Activated naive CD8-positive, alpha-beta T cell treated with anti-CD3 and anti-CD28 coated beads, Interleukin-2, amount 10 ng/mL, durations not matched to agents 7 days and 5 days (primary cell): ENCODE measurements at regions not wholly inside any gene's neighbourhood (a gene's known extent, or its start where the extent isn't known, plus 50 kb on each side); places are given as distances from the start of the nearest gene placed in this dataset.
"Not testable (repeated sequence)": the region's sequence is repeated elsewhere in the genome, so short reads cannot be mapped to it uniquely, and the experiment has no call there.

Experiments
- ATAC-seq: fragments of 150-1000 bp; cut with Tn5 transposase; one replicate; pipeline ENCODE4 v1.10.0; 2021; ENCODE audit warnings: low read depth, moderate library complexity
- POLR2A ChIA-PET: fragments of 350-600 bp; sonication (Branson Sonifier 250); formaldehyde crosslinking; loops from one replicate; lab custom pipeline; 2021; ENCODE audit warnings: antibody characterized with exemption; lab: Charles Lee
- DNase-seq: peaks from one replicate; pipeline ENCODE4 v3.0.0; 2021
- H3K27ac Mint-ChIP-seq: one replicate; pipeline ENCODE4 v1.8.0; 2022; ENCODE audit warnings: mild to moderate bottlenecking, mixed read lengths
- H3K27me3 Mint-ChIP-seq: one replicate; pipeline ENCODE4 v1.8.0; 2022; ENCODE audit warnings: mild to moderate bottlenecking, moderate library complexity, mixed read lengths
- H3K36me3 Mint-ChIP-seq: one replicate; pipeline ENCODE4 v1.8.0; 2021; ENCODE audit warnings: mild to moderate bottlenecking, mixed read lengths
- H3K4me1 Mint-ChIP-seq: one replicate; pipeline ENCODE4 v1.8.0; 2021; ENCODE audit warnings: mixed read lengths
- H3K4me3 Mint-ChIP-seq: one replicate; pipeline ENCODE4 v1.8.0; 2022; ENCODE audit warnings: mild to moderate bottlenecking, moderate library complexity, mixed read lengths
- H3K9me3 Mint-ChIP-seq: one replicate; pipeline ENCODE4 v1.8.0; 2021; ENCODE audit warnings: mixed read lengths

DNA sequence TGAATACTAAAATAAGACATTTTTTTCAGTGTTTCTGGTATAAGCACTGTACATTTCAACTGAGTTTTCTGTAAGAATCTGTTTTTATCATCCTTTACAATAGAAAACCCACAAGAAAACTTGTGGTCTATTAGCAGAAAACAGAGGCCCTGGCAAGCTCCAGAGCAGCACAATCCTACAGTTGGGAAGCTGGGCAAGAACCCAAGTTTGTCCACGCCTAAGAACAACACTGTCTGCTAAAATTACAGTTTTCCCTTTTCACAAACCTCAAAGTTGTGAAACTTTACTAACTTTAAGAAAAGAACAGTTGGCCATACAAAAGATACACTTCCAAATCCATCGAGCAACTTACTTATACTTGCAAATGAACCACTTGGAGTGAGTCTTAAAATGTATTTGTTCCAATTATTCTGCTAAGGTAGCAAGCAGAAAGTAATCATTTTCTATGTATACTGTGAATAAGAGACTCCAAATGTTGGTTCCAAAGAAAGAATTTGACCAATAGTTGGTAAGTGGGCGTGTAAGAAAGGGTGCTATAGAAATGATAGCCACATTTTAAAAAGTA, 982.0 kb upstream of the ARRDC3 start:
- DNase-seq (no peak), ATAC-seq (no peak)
- H3K27me3 Mint-ChIP-seq: no peaks in the 10 kb centered on the region
- H3K4me3 Mint-ChIP-seq: no peak overlapping the region
- POLR2A ChIA-PET: no interaction called here
- H3K4me1 Mint-ChIP-seq: no peaks in the 10 kb centered on the region
- H3K9me3 Mint-ChIP-seq: no peaks in the 10 kb centered on the region
- no peaks in the 10 kb centered on the region for H3K36me3 Mint-ChIP-seq
- no peak overlapping the region for H3K27ac Mint-ChIP-seq

DNA sequence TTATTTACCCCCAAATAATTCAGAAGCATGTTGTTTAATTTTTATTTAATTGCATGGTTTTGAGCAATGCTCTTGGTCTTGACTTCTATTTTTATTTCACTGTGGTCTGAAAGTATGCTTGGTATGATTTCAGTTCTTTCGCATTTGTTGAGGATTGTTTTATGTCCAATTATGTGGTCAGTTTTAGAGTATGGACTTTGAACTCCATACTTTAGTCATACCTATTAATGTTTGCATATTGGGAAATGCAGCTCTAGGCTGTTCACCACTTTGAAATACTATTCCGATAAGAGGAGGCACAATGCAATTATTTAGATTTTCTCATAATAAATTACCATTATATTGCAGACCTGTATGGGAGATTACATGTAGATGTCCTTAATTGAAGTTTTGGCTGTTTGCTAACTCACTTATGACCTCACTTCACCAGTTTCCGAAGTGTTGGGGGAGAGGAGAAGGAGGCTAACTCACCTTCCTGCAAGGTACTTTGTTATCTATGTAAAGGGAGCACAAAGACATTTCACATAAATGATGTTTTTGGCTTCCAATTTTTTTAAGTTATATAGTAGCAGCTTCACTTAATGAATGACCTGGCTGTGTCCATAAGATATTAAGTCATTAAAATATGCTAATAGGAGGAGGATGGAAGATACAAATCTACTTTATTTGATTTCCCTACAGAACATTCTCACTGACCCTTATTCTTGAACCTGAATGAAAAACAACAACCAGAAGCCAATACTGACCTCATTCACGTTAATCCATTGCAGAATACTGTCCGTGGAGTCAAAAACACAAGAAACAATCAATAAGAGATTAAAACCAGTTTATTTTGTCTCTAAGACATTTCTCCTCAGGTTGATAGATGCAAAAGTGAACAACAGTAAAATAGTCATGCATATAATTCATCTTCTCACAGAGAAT, 970.3 kb upstream of the ARRDC3 start:
- DNase-seq (no peak), ATAC-seq (no peak)
- Mint-ChIP-seq H3K36me3 (no peaks in the 10 kb centered on the region), H3K4me1 (no peaks in the 10 kb centered on the region), H3K9me3 (peaks cover 1% of the 10 kb centered on the region), H3K27ac (no peak overlapping the region), H3K27me3 (no peaks in the 10 kb centered on the region), H3K4me3 (no peak overlapping the region)
- POLR2A ChIA-PET: no interaction called here

- no peak for DNase-seq
- H3K4me3 Mint-ChIP-seq: no peak overlapping the region
- H3K4me1 Mint-ChIP-seq: no peaks in the 10 kb centered on the region
- H3K27me3 Mint-ChIP-seq: no peaks in the 10 kb centered on the region
- no peaks in the 10 kb centered on the region for H3K9me3 Mint-ChIP-seq
- ATAC-seq: no peak
- no peak overlapping the region for H3K27ac Mint-ChIP-seq
- POLR2A ChIA-PET: no interaction called here
- H3K36me3 Mint-ChIP-seq: no peaks in the 10 kb centered on the region
These were observed 954.7 kb upstream of the ARRDC3 start for GRCh38 chr5:92337772-92338234.

- H3K9me3 Mint-ChIP-seq: no peaks in the 10 kb centered on the region
- POLR2A ChIA-PET: no interaction called here
- DNase-seq: no peak
- no peaks in the 10 kb centered on the region for H3K36me3 Mint-ChIP-seq
- H3K4me3 Mint-ChIP-seq: no peak overlapping the region
- no peak for ATAC-seq
- no peak overlapping the region for H3K27ac Mint-ChIP-seq
- no peaks in the 10 kb centered on the region for H3K27me3 Mint-ChIP-seq
- no peaks in the 10 kb centered on the region for H3K4me1 Mint-ChIP-seq
These were observed 948.9 kb upstream of the ARRDC3 start for GRCh38 chr5:92332039-92332438.

GRCh38 chr5:92330365-92330764, 947.2 kb upstream of the ARRDC3 start:
- POLR2A ChIA-PET: no interaction called here
- no peaks in the 10 kb centered on the region for H3K27me3 Mint-ChIP-seq
- no peaks in the 10 kb centered on the region for H3K36me3 Mint-ChIP-seq
- no peaks in the 10 kb centered on the region for H3K4me1 Mint-ChIP-seq
- H3K4me3 Mint-ChIP-seq: no peak overlapping the region
- no peak for DNase-seq
- H3K9me3 Mint-ChIP-seq: no peaks in the 10 kb centered on the region
- ATAC-seq: no peak
- H3K27ac Mint-ChIP-seq: no peak overlapping the region

- no peak for DNase-seq
These were observed 946.6 kb upstream of the ARRDC3 start for GRCh38 chr5:92329759-92330158.

DNA sequence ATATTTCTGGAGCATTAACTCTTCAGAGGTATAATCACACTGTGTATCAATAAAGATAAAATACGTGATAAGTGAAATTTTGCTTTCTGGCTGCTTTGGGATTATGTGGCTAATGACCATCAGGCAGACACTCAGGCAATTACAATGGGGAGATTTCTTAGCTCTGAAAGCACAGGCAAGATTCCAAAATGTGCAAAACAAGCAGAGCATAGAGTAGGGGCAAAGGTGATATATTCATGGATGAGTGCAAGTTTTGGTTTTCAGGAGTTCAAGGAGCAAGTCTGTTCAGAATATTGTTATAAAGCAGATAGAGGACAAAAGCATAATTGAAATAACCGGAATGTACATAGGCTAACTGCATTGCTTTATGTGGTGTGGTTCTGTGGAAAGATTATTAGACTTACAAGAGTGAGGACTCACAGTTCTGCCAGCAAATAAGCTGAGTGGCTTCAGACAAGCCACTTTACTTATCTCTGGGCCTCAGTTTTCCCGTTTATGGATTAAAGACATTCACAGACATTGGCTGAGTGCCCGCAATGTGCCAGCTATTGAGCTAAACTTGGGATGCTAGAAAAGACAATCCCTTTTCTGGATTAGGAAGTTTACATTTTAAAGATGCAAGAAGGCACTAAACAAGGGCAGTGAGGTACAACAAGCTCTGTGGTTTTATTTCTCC, 945.6 kb upstream of the ARRDC3 start:
- Mint-ChIP-seq H3K27me3 (no peaks in the 10 kb centered on the region), H3K4me1 (no peaks in the 10 kb centered on the region)

More at GRCh38 chr5:92329759-92330158, 946.6 kb upstream of the ARRDC3 start:
- Mint-ChIP-seq H3K27me3 (no peaks in the 10 kb centered on the region), H3K36me3 (no peaks in the 10 kb centered on the region), H3K4me3 (no peak overlapping the region), H3K4me1 (no peaks in the 10 kb centered on the region), H3K9me3 (no peaks in the 10 kb centered on the region), H3K27ac (no peak overlapping the region)
- POLR2A ChIA-PET: no interaction called here
- no peak for ATAC-seq

DNA sequence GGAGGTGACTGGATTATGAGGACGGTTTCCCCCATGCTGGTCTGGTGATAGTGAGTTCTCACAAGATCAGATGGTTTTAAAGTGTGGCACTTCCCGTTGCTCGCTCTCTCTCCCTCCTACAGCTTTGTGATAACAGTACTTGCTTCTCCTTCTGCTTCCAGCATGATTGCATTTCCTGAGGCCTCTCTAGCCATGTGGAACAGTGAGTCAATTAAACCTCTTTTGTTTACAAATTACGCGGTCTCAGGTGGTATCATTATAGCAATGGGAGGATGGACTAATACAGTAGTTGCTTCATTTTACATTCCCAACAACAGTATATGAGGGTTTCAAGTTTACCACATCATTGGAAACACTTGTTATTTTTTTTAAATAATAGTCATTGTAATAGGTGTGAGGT, 937.3 kb upstream of the ARRDC3 start:
- Mint-ChIP-seq H3K9me3 (peaks cover 2% of the 10 kb centered on the region), H3K4me3 (no peak overlapping the region), H3K4me1 (no peaks in the 10 kb centered on the region), H3K27me3 (no peaks in the 10 kb centered on the region), H3K36me3 (no peaks in the 10 kb centered on the region), H3K27ac (no peak overlapping the region)
- POLR2A ChIA-PET: no interaction called here
- no peak for ATAC-seq
- DNase-seq: no peak

More for the DNA sequence above, 945.6 kb upstream of the ARRDC3 start:
- DNase-seq (no peak), ATAC-seq (no peak)
- POLR2A ChIA-PET: no interaction called here
- H3K9me3 Mint-ChIP-seq: no peaks in the 10 kb centered on the region
- no peak overlapping the region for H3K27ac Mint-ChIP-seq
- no peak overlapping the region for H3K4me3 Mint-ChIP-seq
- H3K36me3 Mint-ChIP-seq: no peaks in the 10 kb centered on the region

- no peak overlapping the region for H3K27ac Mint-ChIP-seq
- H3K36me3 Mint-ChIP-seq: no peaks in the 10 kb centered on the region
- no peaks in the 10 kb centered on the region for H3K9me3 Mint-ChIP-seq
- DNase-seq (no peak), ATAC-seq (no peak)
- H3K27me3 Mint-ChIP-seq: no peaks in the 10 kb centered on the region
- POLR2A ChIA-PET: no interaction called here
- no peaks in the 10 kb centered on the region for H3K4me1 Mint-ChIP-seq
- no peak overlapping the region for H3K4me3 Mint-ChIP-seq
These were observed 930.3 kb upstream of the ARRDC3 start for GRCh38 chr5:92313385-92313784.

DNA sequence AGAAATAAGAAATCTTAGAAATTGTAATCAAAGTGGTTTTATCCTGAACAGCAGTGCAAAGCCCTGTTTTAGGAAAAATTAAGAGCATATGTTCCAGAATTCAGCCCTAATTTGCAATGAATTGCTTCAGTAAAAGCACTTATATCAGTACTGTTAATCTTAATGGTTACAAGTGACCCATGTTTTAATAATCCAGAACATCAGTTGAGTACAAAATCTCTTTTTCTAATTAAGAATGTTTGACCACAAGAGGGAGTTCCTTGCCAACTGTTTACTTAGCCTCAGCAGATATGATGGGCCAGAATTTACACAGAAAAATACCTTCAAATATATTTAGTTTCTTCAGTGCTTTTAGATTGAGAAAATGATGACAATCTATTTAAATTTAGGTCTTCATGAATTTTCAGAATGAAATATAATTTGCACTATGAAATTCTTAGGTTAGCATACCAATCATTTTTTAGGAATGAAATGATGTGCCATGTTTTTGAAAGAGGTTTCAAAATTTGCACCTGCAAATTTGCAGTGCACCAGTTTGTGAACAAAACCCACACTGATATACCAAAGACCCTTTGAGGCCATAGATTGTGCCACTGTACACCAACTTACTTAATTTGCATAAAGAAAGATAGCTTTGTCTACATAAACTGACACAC, 926.3 kb upstream of the ARRDC3 start:
- H3K36me3 Mint-ChIP-seq: no peaks in the 10 kb centered on the region
- ATAC-seq: no peak
- no peaks in the 10 kb centered on the region for H3K27me3 Mint-ChIP-seq
- H3K4me1 Mint-ChIP-seq: no peaks in the 10 kb centered on the region
- DNase-seq: no peak
- H3K27ac Mint-ChIP-seq: no peak overlapping the region
- no peaks in the 10 kb centered on the region for H3K9me3 Mint-ChIP-seq
- POLR2A ChIA-PET: no interaction called here
- H3K4me3 Mint-ChIP-seq: no peak overlapping the region

DNA sequence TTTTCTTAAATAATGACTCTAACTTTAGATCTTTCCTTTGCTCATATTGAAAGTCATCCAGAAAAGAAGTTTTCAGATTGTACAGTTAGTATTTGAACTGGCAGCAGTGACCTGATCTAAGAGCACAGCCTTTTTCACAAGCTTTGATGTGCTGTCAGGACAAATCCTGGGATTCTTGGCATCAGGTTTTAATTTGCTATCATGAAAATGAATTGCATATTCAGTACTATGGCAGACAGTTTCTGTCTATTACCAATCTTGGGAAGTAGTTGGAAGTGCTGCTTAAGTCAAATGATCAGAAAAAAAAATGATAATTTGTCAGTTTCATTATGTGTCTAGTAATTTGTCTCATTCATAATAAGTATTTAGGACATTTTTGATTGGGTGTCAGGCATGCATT, 925.6 kb upstream of the ARRDC3 start:
- POLR2A ChIA-PET: no interaction called here
- H3K36me3 Mint-ChIP-seq: no peaks in the 10 kb centered on the region
- no peak overlapping the region for H3K27ac Mint-ChIP-seq
- H3K27me3 Mint-ChIP-seq: no peaks in the 10 kb centered on the region
- no peaks in the 10 kb centered on the region for H3K4me1 Mint-ChIP-seq
- DNase-seq (no peak), ATAC-seq (no peak)
- no peaks in the 10 kb centered on the region for H3K9me3 Mint-ChIP-seq
- no peak overlapping the region for H3K4me3 Mint-ChIP-seq

GRCh38 chr5:92302356-92302755, 919.2 kb upstream of the ARRDC3 start:
- not testable (repeated sequence) for H3K4me3 Mint-ChIP-seq, ATAC-seq

GRCh38 chr5:92283521-92283920, 900.4 kb upstream of the ARRDC3 start:
- ATAC-seq (no peak), DNase-seq (no peak)
- POLR2A ChIA-PET: no interaction called here
- H3K36me3 Mint-ChIP-seq: no peaks in the 10 kb centered on the region
- peaks cover 3% of the 10 kb centered on the region for H3K9me3 Mint-ChIP-seq
- H3K4me3 Mint-ChIP-seq: no peak overlapping the region
- no peaks in the 10 kb centered on the region for H3K4me1 Mint-ChIP-seq
- H3K27me3 Mint-ChIP-seq: no peaks in the 10 kb centered on the region
- H3K27ac Mint-ChIP-seq: no peak overlapping the region

More at GRCh38 chr5:92302356-92302755, 919.2 kb upstream of the ARRDC3 start:
- H3K27ac Mint-ChIP-seq, H3K27me3 Mint-ChIP-seq, POLR2A ChIA-PET, DNase-seq, H3K36me3 Mint-ChIP-seq, H3K9me3 Mint-ChIP-seq, H3K4me1 Mint-ChIP-seq: not testable (repeated sequence)
